ENCODE measurements at regions not wholly inside any gene's neighbourhood (a gene's known extent, or its start where the extent isn't known, plus 50 kb on each side); places are given as distances from the start of the nearest gene placed in this dataset.

DNA sequence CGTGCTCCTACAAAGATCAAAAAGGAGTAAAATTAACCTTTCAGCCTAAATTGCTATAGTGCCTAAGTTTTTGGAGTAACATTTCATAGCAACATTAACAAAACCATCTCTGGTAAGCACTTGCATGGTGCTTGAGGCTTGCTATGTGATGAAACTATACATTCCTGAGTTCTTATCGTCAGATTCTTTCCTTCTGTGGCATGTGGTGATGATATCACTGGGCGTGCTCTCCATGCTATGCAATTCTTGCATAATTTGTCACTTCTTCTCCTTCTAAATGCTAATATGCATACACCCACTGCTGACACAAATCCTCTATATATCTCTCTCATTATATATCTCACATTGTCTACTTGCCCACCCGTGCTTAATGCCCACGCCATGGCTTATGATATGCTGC is 2019.9 kb downstream of the MAT2B start:
- Histone ChIP-seq H3K4me1 (peaks cover 0 to 3% (median 0%) of the 10 kb centered on the region in 4 donors), H3K4me3 (no peak overlapping the region), H3K27me3 (no peaks in the 10 kb centered on the region), H3K9me3 (no peaks in the 10 kb centered on the region), H3K27ac (no peak overlapping the region), H3K36me3 (no peaks in the 10 kb centered on the region)
- no peak for DNase-seq
- intact Hi-C loops (cut with DNase I; ENCODE audit: low total_unique reads): no loop called here
- TF ChIP-seq CTCF (IDR thresholded peaks at IDR 0.05): no peak

- Histone ChIP-seq H3K27me3 (no peaks in the 10 kb centered on the region), H3K4me1 (peaks cover 0 to 3% (median 0%) of the 10 kb centered on the region in 4 donors), H3K4me3 (no peak overlapping the region), H3K9me3 (no peaks in the 10 kb centered on the region), H3K27ac (no peak overlapping the region), H3K36me3 (no peaks in the 10 kb centered on the region)
- DNase-seq: no peak
- no peak for TF ChIP-seq CTCF (IDR thresholded peaks at IDR 0.05)
- intact Hi-C loops (cut with DNase I; ENCODE audit: low total_unique reads): no loop called here
These were observed 2020.9 kb downstream of the MAT2B start for GRCh38 chr5:165526357-165526756.

DNA sequence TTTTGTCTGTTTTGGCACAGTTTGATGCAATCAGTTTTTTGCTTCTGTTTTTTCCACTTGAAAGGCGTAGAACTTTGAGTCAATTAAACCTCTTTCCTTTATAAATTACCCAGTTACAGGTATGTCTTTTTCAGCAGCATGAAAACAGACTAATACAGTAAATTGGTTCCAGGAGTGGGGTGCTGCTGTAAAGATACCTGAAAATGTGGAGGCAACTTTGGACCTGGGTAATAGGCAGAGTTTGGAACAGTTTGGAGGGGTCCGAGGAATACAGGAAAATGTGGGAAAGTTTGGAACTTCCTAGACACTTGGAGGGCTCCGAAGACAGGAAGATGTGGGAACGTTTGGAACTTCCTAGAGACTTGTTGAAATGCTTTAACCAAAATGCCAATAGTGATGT is 2022.2 kb downstream of the MAT2B start:
- no peak overlapping the region for H3K27ac ChIP-seq
- no peaks in the 10 kb centered on the region for H3K4me1 ChIP-seq
- intact Hi-C loops (cut with DNase I; ENCODE audit: low total_unique reads): no loop called here
- TF ChIP-seq CTCF (IDR thresholded peaks at IDR 0.05): no peak
- no peaks in the 10 kb centered on the region for H3K27me3 ChIP-seq
- no peaks in the 10 kb centered on the region for H3K9me3 ChIP-seq
- H3K4me3 ChIP-seq: no peak overlapping the region
- no peaks in the 10 kb centered on the region for H3K36me3 ChIP-seq
- DNase-seq: no peak

GRCh38 chr5:165538065-165538464 is 2032.6 kb downstream of the MAT2B start:
- Histone ChIP-seq H3K27me3 (no peaks in the 10 kb centered on the region), H3K36me3 (no peaks in the 10 kb centered on the region), H3K4me3 (no peak overlapping the region), H3K4me1 (no peaks in the 10 kb centered on the region), H3K9me3 (no peaks in the 10 kb centered on the region), H3K27ac (no peak overlapping the region)
- intact Hi-C loops (cut with DNase I; ENCODE audit: low total_unique reads): no loop called here
- no peak for DNase-seq
- TF ChIP-seq CTCF (IDR thresholded peaks at IDR 0.05): no peak

DNA sequence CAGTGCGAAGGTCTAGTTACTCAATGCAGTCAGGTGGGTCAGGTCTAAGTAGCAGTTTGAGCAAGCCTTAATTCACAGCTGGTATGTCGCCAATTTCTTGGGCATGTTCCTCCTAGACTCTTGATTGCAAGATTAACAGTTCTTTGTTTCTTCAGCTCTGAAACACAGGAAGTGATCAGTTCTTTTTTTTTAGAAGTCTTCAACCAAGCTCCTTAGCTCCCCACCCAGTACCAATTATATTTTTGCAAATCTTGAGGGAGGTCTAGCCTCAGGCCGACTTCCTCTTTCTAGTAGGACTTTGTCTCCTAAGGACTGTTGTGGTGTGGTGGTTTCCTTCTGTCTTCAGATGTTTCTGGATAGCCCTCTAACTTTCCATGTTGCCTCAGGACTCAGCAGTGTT is 2054.2 kb downstream of the MAT2B start:
- H3K4me3 ChIP-seq: no peak overlapping the region
- intact Hi-C loops (cut with DNase I; ENCODE audit: low total_unique reads): no loop called here

More for the DNA sequence above, 2054.2 kb downstream of the MAT2B start:
- TF ChIP-seq CTCF (IDR thresholded peaks at IDR 0.05): no peak
- H3K4me1 ChIP-seq: no peaks in the 10 kb centered on the region
- H3K27me3 ChIP-seq: no peaks in the 10 kb centered on the region
- H3K9me3 ChIP-seq: no peaks in the 10 kb centered on the region
- H3K27ac ChIP-seq: no peak overlapping the region
- no peak for DNase-seq
- no peaks in the 10 kb centered on the region for H3K36me3 ChIP-seq

All from tibial artery (tissue), 4 donors.